Neural crest cell (in vitro differentiated cells): ENCODE measurements at regions not wholly inside any gene's neighbourhood (a gene's known extent, or its start where the extent isn't known, plus 50 kb on each side); places are given as distances from the start of the nearest gene placed in this dataset.

Source experiments
- DNase-seq: peaks from one replicate; pipeline ENCODE4 v3.0.0; 2021; ENCODE audit warnings: low read depth, mixed read lengths, low spot score
- H3K27ac Mint-ChIP-seq: one replicate; pipeline ENCODE4 v1.8.0; 2021; ENCODE audit warnings: mild to moderate bottlenecking, mixed read lengths; ENCODE audit not compliant: unreplicated experiment
- H3K27me3 Mint-ChIP-seq: 2 replicates; pipeline ENCODE4 v1.8.0; 2021; ENCODE audit warnings: low read depth, mild to moderate bottlenecking, mixed read lengths
- H3K36me3 Mint-ChIP-seq: 2 replicates; pipeline ENCODE4 v1.8.0; 2021; ENCODE audit warnings: low read depth, mild to moderate bottlenecking, mixed read lengths
- H3K4me1 Mint-ChIP-seq: 2 replicates; pipeline ENCODE4 v1.8.0; 2021; ENCODE audit warnings: mixed read lengths
- H3K4me3 Mint-ChIP-seq: one replicate; pipeline ENCODE4 v1.8.0; 2021; ENCODE audit warnings: mild to moderate bottlenecking, mixed read lengths
- H3K9me3 Mint-ChIP-seq: 2 replicates; pipeline ENCODE4 v1.8.0; 2021; ENCODE audit warnings: mixed read lengths
- CTCF ChIP-seq: fragments of 200-600 bp; sonication (generic); conservative IDR thresholded peaks from 2 replicates; pipeline ENCODE4 v1.5.0; 2021; ENCODE audit warnings: antibody characterized with exemption, mild to moderate bottlenecking

- Mint-ChIP-seq H3K4me3 (no peak overlapping the region), H3K4me1 (peaks cover 14% of the 10 kb centered on the region), H3K36me3 (no peaks in the 10 kb centered on the region), H3K27me3 (peaks cover 2% of the 10 kb centered on the region), H3K27ac (no peak overlapping the region), H3K9me3 (no peaks in the 10 kb centered on the region)
- TF ChIP-seq CTCF, result no peak
- no peak for DNase-seq
Observed at GRCh38 chr14:94864387-94865195, 94.7 kb upstream of the GSC start.

- no peaks in the 10 kb centered on the region for H3K36me3 Mint-ChIP-seq
- no peak overlapping the region for H3K27ac Mint-ChIP-seq
- no peak for DNase-seq
- no peaks in the 10 kb centered on the region for H3K9me3 Mint-ChIP-seq
- no peak for TF ChIP-seq CTCF
- H3K27me3 Mint-ChIP-seq, result peaks cover 7% of the 10 kb centered on the region
- H3K4me3 Mint-ChIP-seq, result no peak overlapping the region
- peaks cover 8% of the 10 kb centered on the region for H3K4me1 Mint-ChIP-seq
Observed at GRCh38 chr14:94863366-94863765, 93.5 kb upstream of the GSC start.

- H3K36me3 Mint-ChIP-seq, result no peaks in the 10 kb centered on the region
Observed at GRCh38 chr14:94857950-94858349, 88.0 kb upstream of the GSC start.

GRCh38 chr14:94853920-94854319 lies 84.0 kb upstream of the GSC start:
- H3K9me3 Mint-ChIP-seq, result peaks cover 3% of the 10 kb centered on the region
- no peak for DNase-seq
- H3K4me1 Mint-ChIP-seq, result no peaks in the 10 kb centered on the region
- peaks cover 9% of the 10 kb centered on the region for H3K27me3 Mint-ChIP-seq
- H3K4me3 Mint-ChIP-seq, result no peak overlapping the region
- TF ChIP-seq CTCF, result no peak
- H3K36me3 Mint-ChIP-seq, result no peaks in the 10 kb centered on the region
- H3K27ac Mint-ChIP-seq, result no peak overlapping the region

More at GRCh38 chr14:94857950-94858349, 88.0 kb upstream of the GSC start:
- DNase-seq, result no peak
- H3K27ac Mint-ChIP-seq, result no peak overlapping the region
- peaks cover 14% of the 10 kb centered on the region for H3K27me3 Mint-ChIP-seq
- H3K4me3 Mint-ChIP-seq, result no peak overlapping the region
- no peaks in the 10 kb centered on the region for H3K4me1 Mint-ChIP-seq
- TF ChIP-seq CTCF, result no peak
- H3K9me3 Mint-ChIP-seq, result peaks cover 3% of the 10 kb centered on the region

DNA sequence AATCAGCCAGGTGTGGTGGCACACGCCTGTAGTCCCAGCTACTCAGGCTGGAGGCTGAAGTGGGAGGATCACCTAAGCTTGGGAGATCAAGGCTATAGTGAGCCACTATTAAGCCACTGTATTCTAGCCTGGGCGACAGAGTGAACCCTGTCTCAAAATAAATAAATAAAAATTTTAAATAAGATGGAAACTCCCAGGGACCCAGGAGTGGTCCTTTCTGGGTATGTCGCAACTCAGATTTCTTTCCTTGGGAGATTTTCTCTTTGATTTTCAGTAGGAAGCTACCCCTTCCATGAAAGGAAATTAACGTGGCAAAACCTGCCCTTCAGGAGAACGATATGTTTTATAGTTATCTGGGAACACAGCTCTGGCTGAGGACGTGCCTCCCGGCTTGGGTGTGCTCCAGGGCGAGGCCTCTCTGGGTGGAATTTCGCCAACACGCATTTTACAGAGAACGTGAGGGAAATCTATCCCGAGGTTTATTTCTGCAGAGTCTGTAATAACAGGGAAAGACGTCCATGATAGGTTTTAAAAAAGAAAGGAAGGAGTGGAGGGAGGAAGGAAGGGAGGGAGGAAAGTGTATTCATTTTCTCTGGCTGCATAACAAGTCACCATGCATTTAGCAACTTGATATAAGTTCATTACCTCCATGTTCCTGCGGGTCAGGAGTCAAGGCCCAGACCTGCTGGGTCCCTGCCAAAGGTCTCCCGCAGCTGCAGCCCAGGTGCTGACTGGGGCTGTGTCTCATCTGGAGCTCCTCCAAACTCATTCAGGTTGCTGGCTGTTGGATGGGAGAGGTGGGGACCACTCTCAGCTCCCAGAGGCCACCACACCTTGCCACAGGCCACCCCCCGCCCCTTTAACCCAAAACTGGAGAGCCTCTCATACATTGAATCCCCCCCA lies 80.6 kb upstream of the GSC start:
- Mint-ChIP-seq H3K4me3 (no peak overlapping the region), H3K36me3 (no peaks in the 10 kb centered on the region), H3K27ac (no peak overlapping the region), H3K4me1 (no peaks in the 10 kb centered on the region), H3K27me3 (peaks cover 3% of the 10 kb centered on the region), H3K9me3 (peaks cover 3% of the 10 kb centered on the region)
- TF ChIP-seq CTCF, result no peak
- DNase-seq, result no peak
